DMS79 treated with DMSO at 0.1 percent for 48 hours (cell line): ENCODE measurements at regions not wholly inside any gene's neighbourhood (a gene's known extent, or its start where the extent isn't known, plus 50 kb on each side); places are given as distances from the start of the nearest gene placed in this dataset.
"Not testable (repeated sequence)": the region's sequence is repeated elsewhere in the genome, so short reads cannot be mapped to it uniquely, and the experiment has no call there.

Experiments used
- DNase-seq: peaks from one replicate; lab custom pipeline; 2025; lab: John Stamatoyannopoulos, UW

GRCh38 chr2:240240017-240240734 is 99.7 kb upstream of the OTOS start:
- no peak for DNase-seq

DNA sequence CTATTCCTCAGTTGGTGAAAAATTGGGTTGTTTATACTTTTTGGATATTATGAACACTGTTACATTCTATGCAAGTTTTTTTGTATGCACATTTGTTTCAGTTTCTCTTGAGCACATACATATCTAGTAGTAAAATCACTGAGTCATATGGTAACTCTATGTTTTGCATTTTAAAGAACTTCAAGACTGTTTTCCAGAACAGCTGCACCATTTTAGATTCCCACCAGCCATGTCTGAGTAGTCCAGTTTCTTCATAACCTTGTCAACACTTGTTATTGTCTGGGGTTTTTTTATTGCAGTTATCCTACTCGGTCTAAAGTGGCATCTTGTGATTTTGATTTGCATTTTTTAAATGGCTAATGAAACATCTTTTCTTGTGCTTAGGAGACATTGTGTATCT is 100.3 kb upstream of the OTOS start:
- no peak for DNase-seq

DNA sequence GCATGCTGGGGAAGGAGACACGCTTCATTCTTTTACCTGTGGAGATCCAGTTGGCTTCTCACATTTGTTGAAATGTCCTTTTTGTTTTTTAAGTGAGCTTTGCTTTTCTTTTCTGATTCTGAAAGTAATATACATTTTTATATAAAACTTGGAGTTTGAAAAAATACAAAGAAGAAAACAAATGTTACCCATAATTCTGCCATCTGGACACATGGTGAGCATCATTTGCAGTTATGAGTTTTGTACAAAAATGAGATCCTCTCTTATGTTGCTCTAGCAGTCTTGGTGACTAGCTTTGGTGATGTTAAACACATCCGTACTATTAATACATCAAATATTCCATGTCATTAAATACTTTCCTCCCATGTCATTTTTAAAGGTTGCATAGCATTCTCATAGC is 101.1 kb upstream of the OTOS start:
- no peak for DNase-seq

GRCh38 chr2:240243049-240243448 is 102.6 kb upstream of the OTOS start:
- not testable (repeated sequence) for DNase-seq

DNA sequence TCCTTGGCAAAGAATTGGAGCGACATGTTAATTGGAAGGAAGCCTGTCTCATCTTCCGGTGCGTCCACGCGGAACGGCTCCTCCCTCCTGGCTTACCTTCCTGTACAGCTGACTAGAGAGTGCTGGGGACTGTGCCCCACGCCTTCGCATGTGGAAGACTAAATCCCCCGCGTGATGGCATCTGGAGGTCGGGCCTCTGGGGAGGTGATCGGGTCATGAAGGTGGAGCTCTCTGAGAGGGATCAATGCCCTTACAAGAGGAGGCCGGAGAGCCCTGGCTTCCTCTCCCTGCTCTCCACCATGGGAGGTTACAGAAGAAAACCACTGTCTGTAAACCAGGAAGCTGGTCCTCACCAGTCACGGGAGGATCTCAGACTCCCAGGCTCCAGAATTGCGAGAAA is 104.1 kb upstream of the OTOS start:
- DNase-seq: no peak

- DNase-seq: no peak
These were observed 104.7 kb upstream of the OTOS start for GRCh38 chr2:240245184-240245583.

DNA sequence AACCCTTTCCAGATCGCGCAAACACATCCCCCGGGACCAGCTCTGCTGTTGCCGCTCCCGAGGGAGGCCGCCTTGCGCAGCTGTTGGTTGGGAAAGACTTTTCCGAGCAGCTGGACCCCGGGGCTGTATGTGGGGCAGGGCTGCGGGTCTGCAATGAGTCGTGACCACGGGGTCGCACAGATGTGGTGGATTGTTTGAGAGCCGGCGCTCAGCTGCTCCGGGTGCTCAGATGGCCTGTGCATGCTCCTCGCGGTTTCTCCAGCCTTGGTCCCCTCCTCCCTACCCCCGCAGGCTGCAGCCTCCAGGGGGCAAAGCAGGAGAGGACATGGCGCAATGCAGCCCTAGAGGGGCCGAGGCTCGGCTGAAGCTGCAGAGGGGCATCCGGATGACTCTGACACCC is 105.2 kb upstream of the OTOS start:
- DNase-seq: no peak

DNA sequence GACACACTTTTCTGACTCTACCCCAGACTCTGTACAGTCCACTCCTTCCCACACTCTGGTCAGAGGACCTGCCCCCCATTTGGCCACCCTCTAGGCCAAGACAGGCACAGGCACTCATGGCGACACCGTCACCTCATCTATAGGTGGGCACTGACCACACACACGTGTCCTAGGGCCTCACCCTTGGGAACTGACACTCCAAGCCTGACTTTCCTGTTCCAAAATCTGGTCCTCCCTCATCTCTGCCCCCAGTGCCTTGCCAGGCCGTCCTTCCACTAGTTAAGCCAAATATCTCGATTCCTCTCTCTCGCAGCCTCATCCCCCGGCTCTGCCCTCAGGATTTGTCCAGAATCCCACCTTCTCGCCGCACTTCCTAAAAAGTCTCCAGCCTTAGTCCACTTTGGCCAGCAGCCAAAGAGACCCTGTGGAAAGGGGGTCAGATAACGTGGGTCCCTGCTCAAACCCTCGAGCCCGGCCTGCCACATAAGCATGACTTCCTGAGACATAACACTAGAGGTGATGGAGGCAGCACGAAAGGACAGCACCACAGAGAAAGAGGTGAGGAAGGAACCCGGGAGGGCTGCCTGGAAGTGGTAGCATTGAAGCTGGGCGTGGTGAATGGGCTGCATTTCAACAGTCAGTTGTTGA is 105.8 kb upstream of the OTOS start:
- DNase-seq: no peak

GRCh38 chr2:240247241-240247867 is 106.9 kb upstream of the OTOS start:
- no peak for DNase-seq

- peak; percentile 65 for DNase-seq
These were observed 107.6 kb upstream of the OTOS start for GRCh38 chr2:240247868-240248720.

GRCh38 chr2:240248721-240249422 is 108.4 kb upstream of the OTOS start:
- DNase-seq: no peak

- DNase-seq: peak; percentile 63
These were observed 109.1 kb upstream of the OTOS start for GRCh38 chr2:240249423-240250149.

- DNase-seq: no peak
These were observed 109.9 kb upstream of the OTOS start for GRCh38 chr2:240250150-240250984.

DNA sequence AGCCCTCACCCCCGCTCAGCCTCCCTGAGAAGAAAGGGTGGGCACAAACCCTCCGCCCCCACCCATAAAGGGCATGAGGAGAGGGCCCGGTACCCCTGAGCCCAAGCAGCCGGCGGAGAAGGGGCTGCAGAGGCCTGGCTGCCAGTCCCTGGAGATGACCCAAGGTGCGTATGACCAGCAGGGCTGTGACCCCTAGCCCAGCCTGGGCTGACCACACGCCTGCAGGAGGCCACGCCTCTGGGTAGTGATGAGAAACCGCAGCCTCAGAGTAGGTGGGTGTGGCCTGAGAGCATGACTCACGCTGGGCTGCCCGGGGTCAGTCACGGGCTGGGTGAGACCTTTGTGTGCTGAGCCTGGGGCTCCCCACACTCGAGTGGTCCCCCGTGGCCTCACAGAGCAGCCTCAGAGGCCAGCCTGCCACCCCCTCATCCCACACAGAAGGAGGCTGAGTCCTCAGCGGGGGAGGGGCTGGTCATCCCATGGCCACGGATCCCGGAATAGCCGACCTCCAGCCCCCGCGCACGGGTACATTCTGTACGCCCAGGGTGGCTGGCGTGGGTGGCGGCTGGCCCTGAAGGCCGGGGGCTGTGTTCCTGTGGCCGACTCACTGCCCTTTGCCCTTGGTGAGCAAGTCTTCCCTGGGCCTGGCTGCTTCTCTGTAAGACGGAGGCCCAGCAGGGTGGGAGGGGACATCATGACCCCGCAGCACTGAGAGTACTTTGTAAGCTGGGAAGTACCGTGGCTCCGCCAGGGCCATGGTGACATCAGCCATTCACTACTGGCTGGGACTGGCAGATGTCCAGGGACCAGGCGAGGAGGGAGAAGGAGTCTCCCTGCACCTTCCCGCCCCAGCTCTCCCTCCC is 110.8 kb upstream of the OTOS start:
- peak; percentile 25 for DNase-seq

DNA sequence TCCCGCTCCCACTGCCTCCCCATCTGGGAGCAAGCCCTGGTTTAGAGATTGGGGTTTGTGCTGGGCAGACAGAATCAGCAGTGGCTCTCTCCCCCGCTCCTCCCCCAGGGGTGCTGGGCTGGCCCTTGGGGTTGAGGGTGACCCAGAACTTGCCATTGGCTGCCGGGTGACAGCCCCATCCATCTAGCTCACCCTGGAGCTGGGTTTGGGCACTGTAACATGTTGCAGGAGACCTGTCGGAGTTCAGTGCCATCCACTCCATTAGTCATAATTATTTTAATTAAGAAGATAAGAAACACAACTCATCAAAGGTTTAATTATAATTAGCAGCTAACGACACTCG is 111.4 kb upstream of the OTOS start:
- no peak for DNase-seq

DNA sequence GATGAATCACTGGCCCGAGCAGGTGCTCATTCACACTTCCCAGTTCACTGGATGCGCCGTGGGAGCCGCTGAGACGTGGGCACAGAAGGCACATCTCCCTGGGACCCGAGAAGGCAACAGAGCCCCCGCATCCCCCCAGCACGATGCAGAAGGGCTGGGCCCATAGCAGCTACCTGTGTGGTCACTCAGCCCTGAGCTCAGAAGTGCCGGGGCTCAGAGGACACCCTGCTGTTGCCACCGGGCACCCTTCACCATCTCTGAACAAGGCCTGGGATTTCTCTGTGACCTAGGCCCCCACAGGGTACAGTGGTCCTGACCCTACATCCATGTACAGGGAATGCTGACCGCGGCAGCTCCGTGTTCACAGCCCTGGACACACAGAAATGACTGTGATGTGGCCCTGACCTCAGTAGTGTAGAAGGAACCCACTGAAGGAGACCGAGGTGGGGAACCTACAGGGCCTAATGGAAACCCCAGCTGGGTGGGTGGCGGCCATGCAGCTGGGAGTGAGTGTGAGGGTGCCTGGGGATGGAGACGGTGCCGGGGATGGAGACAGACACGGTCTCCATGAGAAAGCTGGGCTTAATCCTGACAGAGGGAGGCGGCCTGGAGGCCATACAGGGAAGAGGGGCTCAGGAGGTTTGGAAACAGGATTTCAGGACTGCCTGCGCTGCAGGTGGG is 111.9 kb upstream of the OTOS start:
- no peak for DNase-seq

DNA sequence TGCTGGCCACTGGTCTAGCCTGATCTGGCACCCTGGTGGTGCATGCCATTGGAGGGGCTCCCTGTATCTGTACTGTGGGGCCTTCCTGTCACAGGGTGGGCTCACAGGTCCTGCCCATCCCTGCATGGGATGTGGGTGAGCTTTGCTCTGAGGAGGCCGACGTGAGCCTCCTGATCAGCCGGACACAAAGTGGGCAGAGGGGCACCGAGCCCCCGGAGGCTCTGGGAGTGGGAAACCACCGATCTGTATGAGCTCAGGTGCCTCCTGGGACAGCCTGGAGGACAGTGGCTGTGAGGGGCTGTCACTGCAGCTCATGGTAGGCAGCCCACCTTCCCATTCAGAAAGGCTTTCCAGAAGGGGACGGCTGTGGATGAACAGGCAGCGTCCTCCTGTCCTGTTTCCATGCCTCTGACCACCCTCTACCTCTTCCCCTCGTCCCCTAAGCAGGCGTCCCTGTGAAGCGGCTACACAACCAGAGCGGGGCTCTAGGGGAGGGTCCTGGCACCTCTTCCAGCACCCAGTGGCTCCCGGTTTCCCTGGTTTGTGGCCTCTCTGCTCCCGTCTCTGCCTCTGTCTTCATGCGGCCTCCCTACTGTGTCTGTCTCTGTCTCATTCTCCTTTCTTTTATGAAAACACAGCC is 112.5 kb upstream of the OTOS start:
- DNase-seq: no peak

- no peak for DNase-seq
These were observed 113.2 kb upstream of the OTOS start for GRCh38 chr2:240253583-240254145.
